ENCODE measurements at regions not wholly inside any gene's neighbourhood (a gene's known extent, or its start where the extent isn't known, plus 50 kb on each side); places are given as distances from the start of the nearest gene placed in this dataset.

- Histone ChIP-seq H3K36me3 (ENCODE audit: control insufficient read depth in 4 of 4, insufficient read depth in 3 of 4, low read depth in 1 of 4, low read length in 3 of 4) (no peaks in the 10 kb centered on the region), H3K27me3 (ENCODE audit: control insufficient read depth in 4 of 4, insufficient read depth in 4 of 4, low read length in 3 of 4) (no peaks in the 10 kb centered on the region), H3K4me3 (ENCODE audit: low read depth in 1 of 3, low read length in 3 of 3) (no peak overlapping the region), H3K27ac (ENCODE audit: low read depth in 1 of 2, low read length in 2 of 2) (no peak overlapping the region), H3K4me1 (ENCODE audit: control insufficient read depth in 4 of 4, insufficient read depth in 4 of 4, low read length in 3 of 4) (no peaks in the 10 kb centered on the region), H3K9ac (ENCODE audit: low read depth in 1 of 2, low read length in 2 of 2) (no peak overlapping the region), H3K9me3 (ENCODE audit: control insufficient read depth in 4 of 4, low read length in 3 of 4) (no peaks in the 10 kb centered on the region)
- TF ChIP-seq GABPA (IDR thresholded peaks at IDR 0.05 in 1 of 2, conservative IDR thresholded peaks at IDR 0.05 in 1 of 2): no peak
- no peak for TF ChIP-seq EGR1 (IDR thresholded peaks at IDR 0.05; ENCODE audit: low read depth in 2 of 2)
- TF ChIP-seq ATF3 (IDR thresholded peaks at IDR 0.05): no peak
- no peak for TF ChIP-seq REST (IDR thresholded peaks at IDR 0.05)
- no peak for TF ChIP-seq TAF1 (conservative IDR thresholded peaks at IDR 0.05)
- TF ChIP-seq RAD21 (IDR thresholded peaks at IDR 0.05): no peak
- no peak for TF ChIP-seq FOXA1 (IDR thresholded peaks at IDR 0.05)
- TF ChIP-seq SP1 (IDR thresholded peaks at IDR 0.05): no peak
- TF ChIP-seq NR2F2 (IDR thresholded peaks at IDR 0.05): no peak
- no peak for TF ChIP-seq RXRA (IDR thresholded peaks at IDR 0.05)
- no peak for TF ChIP-seq HNF4G (IDR thresholded peaks at IDR 0.05)
- TF ChIP-seq, protein P1, sequence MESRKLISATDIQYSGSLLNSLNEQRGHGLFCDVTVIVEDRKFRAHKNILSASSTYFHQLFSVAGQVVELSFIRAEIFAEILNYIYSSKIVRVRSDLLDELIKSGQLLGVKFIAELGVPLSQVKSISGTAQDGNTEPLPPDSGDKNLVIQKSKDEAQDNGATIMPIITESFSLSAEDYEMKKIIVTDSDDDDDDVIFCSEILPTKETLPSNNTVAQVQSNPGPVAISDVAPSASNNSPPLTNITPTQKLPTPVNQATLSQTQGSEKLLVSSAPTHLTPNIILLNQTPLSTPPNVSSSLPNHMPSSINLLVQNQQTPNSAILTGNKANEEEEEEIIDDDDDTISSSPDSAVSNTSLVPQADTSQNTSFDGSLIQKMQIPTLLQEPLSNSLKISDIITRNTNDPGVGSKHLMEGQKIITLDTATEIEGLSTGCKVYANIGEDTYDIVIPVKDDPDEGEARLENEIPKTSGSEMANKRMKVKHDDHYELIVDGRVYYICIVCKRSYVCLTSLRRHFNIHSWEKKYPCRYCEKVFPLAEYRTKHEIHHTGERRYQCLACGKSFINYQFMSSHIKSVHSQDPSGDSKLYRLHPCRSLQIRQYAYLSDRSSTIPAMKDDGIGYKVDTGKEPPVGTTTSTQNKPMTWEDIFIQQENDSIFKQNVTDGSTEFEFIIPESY (IDR thresholded peaks at IDR 0.05): no peak
- TF ChIP-seq HNF4A (conservative IDR thresholded peaks at IDR 0.05): no peak
- DNase-seq (ENCODE audit: low spot score): no peak
- 65% methylated on average over 2 of the region's 2 CpGs for WGBS
These were observed 133.5 kb downstream of the LMNTD1 start for GRCh38 chr12:25419595-25419994.

GRCh38 chr12:25417071-25417470, 136.0 kb downstream of the LMNTD1 start:
- no peaks in the 10 kb centered on the region for H3K27me3 ChIP-seq (ENCODE audit: control insufficient read depth in 4 of 4, insufficient read depth in 4 of 4, low read length in 3 of 4)
- WGBS: 94% methylated on average over 3 of the region's 3 CpGs
- H3K9ac ChIP-seq (ENCODE audit: low read depth in 1 of 2, low read length in 2 of 2): no peak overlapping the region
- no peaks in the 10 kb centered on the region for H3K36me3 ChIP-seq (ENCODE audit: control insufficient read depth in 4 of 4, insufficient read depth in 3 of 4, low read depth in 1 of 4, low read length in 3 of 4)
- DNase-seq (ENCODE audit: low spot score): no peak
- no peaks in the 10 kb centered on the region for H3K4me1 ChIP-seq (ENCODE audit: control insufficient read depth in 4 of 4, insufficient read depth in 4 of 4, low read length in 3 of 4)
- H3K27ac ChIP-seq (ENCODE audit: low read depth in 1 of 2, low read length in 2 of 2): no peak overlapping the region
- H3K9me3 ChIP-seq (ENCODE audit: control insufficient read depth in 4 of 4, low read length in 3 of 4): no peaks in the 10 kb centered on the region
- TF ChIP-seq YY1 (IDR thresholded peaks at IDR 0.05) (no peak), RXRA (IDR thresholded peaks at IDR 0.05) (no peak), ATF3 (IDR thresholded peaks at IDR 0.05) (no peak), HNF4G (IDR thresholded peaks at IDR 0.05) (no peak), JUND (IDR thresholded peaks at IDR 0.05) (no peak), RAD21 (IDR thresholded peaks at IDR 0.05) (no peak), GABPA (IDR thresholded peaks at IDR 0.05 in 1 of 2, conservative IDR thresholded peaks at IDR 0.05 in 1 of 2) (no peak), TAF1 (conservative IDR thresholded peaks at IDR 0.05) (no peak), SP1 (IDR thresholded peaks at IDR 0.05) (no peak), MAX (IDR thresholded peaks at IDR 0.05) (no peak), HNF4A (conservative IDR thresholded peaks at IDR 0.05) (no peak), FOXA2 (IDR thresholded peaks at IDR 0.05) (no peak), CTCF (IDR thresholded peaks at IDR 0.05; ENCODE audit: low read depth, low read length, missing input control) (no peak), REST (IDR thresholded peaks at IDR 0.05) (no peak)
- TF ChIP-seq, protein P1 (IDR thresholded peaks at IDR 0.05): no peak
- no peak overlapping the region for H3K4me3 ChIP-seq (ENCODE audit: low read depth in 1 of 3, low read length in 3 of 3)

All from liver (tissue), 8 donors.